ENCODE measurements at regions not wholly inside any gene's neighbourhood (a gene's known extent, or its start where the extent isn't known, plus 50 kb on each side); places are given as distances from the start of the nearest gene placed in this dataset.

- TF ChIP-seq CTCF (IDR thresholded peaks at IDR 0.05) (no peak), POLR2AphosphoS5 (IDR thresholded peaks at IDR 0.05) (no peak), EP300 (IDR thresholded peaks at IDR 0.05; ENCODE audit: low read depth) (no peak)
These were observed 475.1 kb downstream of the PCNX1 start for GRCh38 chr14:71382315-71382714.

Data from transverse colon (tissue), 4 donors.